GDM1 (cell line): ENCODE measurements at regions not wholly inside any gene's neighbourhood (a gene's known extent, or its start where the extent isn't known, plus 50 kb on each side); places are given as distances from the start of the nearest gene placed in this dataset.

ENCODE experiments used
- DNase-seq: peaks from one replicate; lab custom pipeline; 2025; lab: John Stamatoyannopoulos, UW

DNA sequence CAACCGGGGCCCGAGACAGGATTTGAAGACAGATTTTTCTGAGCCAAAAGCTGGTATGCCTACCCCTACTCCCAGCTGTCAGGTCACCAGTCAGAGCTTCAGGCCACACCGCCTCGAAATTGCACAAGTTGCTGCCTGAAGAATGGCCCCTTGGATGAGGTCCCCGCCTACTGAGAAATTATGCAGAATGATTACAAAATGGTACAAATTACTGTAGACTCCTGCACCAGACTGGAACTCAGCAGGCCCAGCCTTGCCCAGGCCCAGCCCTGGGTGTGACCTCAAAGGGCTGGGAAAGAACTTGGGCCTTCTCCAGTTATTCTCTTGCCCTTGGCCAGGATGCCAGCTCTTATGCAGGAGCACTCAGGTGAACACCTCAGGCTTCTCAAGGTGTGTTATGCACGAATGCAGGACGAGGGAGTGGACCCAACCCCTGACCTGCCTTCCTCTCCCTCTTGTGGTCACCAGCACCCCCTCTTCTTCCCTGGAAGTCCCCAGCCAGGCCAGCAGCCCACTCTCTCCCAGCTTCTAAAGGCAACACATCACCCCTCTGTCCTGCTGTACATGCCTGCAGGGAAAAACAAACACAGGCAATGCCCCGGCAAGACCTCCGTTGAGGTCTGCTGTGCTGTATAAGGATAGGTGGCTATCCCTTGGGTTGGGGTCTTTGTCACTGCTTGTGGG is 88.7 kb upstream of the NAA20 start:
- no peak for DNase-seq

DNA sequence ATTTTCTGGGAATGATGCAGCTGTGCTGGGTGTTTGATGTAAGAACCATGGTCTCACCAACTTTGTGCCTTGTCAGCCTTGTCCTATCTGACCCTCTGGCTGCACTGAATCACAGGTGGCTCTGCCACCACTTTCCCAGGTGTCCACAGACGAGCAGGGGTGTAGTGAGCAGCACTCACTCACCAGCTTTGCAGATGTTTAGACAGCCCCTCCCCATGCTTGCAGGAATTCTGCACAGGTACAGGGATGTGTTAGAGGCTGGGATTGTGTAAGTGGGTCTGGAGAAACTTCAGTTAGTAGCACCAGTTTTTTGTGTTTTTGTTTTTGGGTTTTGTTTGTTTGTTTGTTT is 88.2 kb upstream of the NAA20 start:
- no peak for DNase-seq

- no peak for DNase-seq
Observed at GRCh38 chr20:19929481-19930145, 87.5 kb upstream of the NAA20 start.

GRCh38 chr20:19930426-19930825 is 86.7 kb upstream of the NAA20 start:
- DNase-seq, result no peak

DNA sequence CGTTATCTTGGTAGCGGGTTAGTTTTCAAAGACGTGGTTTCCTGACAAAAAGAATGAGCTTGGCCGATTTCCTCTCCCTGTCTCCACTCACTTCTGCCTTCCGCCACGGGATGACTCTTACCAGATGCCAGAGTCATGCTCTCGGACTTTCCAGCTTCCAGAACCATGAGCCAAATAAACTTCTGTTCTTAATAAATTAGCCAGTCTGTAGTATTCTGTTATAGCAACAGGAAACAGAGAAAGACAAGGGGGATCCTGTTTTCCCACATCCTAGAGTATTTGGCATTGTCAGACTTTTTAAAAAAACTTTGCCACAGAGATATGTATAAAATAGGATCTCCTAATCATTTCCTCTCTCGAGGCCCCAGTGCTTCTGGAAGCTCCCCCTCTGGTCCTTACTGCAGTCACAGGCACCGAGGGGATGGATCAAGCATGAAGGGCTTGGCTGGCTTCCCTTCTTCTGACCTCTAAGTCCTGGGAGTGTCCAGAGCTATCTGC is 84.9 kb upstream of the NAA20 start:
- no peak for DNase-seq

- DNase-seq, result peak; percentile 24
Observed at GRCh38 chr20:19934792-19935491, 82.2 kb upstream of the NAA20 start.

DNA sequence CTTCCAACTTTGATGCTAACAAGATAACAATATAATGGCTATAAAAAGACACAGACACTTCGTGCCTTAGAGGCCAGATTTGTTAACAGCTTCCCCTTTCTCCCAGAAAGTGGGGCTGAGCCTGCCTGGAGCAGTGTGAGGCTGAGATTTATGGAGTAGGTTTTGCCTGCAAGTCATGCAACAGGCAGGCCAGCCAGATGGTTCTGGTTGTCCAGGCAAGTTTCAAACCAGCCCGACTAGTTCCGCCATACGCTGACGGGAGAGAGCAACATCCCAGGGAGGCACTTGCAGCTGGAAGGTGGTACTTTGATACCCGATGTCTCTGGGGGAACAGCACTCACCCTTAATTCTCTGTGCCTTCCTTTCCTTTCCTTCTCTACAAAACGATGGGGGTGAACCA is 81.3 kb upstream of the NAA20 start:
- DNase-seq, result no peak

DNA sequence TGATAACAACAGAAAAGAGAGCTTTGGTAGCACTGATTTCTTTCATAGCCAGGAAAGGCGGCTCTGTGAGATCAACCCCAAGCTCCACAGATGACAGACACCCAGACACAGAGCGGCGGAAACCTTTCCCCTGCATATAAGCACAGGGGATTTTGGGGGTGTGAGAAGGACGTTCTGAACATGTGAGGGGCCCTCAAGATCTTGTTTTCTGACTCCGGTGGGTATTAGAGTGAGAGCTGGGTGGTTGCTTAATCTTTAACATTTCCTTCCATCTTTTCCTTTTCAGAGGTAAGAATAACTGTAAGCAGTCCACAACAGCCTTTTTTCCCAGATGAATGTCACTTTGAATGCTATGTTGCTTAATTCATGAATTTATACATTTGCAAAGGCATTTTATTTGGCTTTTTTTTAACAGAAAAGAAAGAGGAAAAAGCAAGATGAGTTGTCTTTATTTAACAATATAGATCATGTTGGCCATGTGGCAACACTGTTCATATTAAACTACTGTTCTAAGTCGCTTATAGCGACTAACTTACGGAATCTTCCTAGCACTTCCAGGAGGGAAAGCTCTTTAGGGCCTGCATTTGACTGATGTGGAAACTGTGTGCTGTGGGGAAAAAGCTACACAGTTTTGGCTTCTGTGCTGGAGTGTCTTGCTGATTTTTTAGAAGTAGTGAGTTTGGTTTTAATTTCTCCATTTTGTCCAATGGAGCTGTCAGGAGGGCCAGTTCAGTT is 80.5 kb upstream of the NAA20 start:
- DNase-seq, result no peak

GRCh38 chr20:19937218-19937617 is 79.9 kb upstream of the NAA20 start:
- peak; percentile 57 for DNase-seq

- DNase-seq, result no peak
Observed at GRCh38 chr20:19937651-19938420, 79.3 kb upstream of the NAA20 start.

GRCh38 chr20:19938421-19939090 is 78.6 kb upstream of the NAA20 start:
- no peak for DNase-seq

GRCh38 chr20:19940988-19941460 is 76.1 kb upstream of the NAA20 start:
- DNase-seq, result no peak

GRCh38 chr20:19942611-19943010 is 74.6 kb upstream of the NAA20 start:
- no peak for DNase-seq

GRCh38 chr20:19943061-19943521 is 74.1 kb upstream of the NAA20 start:
- peak; percentile 64 for DNase-seq

DNA sequence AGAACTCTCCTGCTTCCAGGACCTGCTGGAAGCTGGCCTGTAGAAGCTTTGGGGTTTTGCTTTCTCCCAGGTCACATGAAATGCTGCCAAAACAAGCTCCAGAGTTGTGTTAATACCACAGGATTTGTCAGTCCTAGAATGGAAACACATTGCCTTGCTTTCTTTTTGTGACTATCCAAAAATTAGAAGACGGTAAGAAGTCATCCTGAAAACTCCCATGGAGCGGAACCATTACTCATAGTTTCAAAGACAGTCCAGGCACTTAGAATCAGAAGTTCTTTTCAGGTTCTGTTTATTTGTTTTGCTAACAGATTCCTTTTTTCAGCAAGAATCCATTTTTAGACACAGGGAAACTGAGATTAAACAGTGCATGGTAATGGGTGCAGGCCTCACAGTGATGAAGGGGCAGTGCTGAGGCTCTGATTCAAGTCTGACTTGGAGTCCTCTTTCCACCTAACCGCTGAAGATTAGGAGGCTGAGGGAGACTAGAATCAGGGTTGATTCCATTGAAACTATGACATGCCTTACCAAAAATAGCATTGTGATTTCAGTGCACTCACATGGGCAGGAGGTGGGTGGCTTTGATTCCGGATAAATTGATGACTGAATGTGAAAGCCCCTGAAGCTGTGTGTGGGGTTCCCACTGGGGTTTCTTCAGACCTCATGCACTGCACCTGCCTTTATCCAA is 72.2 kb upstream of the NAA20 start:
- no peak for DNase-seq

DNA sequence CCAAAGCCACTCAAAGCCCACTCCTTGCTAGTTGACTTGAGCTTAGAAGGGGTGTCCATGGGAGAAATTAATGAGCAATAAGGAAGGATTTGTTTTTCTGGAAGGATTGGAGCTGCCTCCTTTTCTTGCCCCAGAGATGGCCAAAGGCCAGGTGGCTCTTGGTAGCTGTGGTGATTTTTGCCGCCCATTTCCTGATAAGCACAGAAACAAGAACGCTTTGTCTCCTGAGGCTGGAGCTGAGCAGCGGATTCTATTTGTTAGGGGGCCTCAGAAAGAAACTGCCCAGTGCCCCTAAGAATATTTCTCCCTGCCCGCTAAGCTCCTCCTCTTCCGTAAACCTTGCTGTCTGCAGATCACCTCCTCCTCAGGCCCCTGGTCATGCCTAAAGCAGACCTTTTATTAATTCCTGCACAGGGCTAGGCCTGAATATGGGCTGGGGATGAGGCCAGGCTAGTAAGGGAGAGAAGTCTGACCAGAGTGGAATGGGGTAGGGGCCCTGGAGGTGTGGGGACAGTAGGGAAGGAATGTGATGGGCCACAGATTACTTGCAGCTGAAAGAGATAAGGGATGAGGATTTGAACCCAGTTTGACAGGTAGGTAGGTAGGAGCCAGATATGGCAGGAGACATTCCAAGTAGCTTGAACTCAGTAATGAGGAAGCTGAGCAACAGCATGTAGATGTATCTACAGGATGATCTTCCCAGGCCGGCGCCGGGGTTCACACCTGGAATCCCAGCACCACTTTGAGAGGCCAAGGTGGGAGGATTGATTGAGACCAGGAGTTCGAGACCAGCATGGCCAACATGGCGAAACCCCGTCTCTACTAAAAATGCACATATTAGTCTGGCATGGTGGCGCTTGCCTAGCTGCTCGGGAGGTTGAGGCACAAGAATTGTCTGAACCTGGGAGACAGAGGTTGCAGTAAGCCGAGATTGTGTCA is 71.2 kb upstream of the NAA20 start:
- DNase-seq, result no peak

- no peak for DNase-seq
Observed at GRCh38 chr20:19947611-19948264, 69.4 kb upstream of the NAA20 start.

DNA sequence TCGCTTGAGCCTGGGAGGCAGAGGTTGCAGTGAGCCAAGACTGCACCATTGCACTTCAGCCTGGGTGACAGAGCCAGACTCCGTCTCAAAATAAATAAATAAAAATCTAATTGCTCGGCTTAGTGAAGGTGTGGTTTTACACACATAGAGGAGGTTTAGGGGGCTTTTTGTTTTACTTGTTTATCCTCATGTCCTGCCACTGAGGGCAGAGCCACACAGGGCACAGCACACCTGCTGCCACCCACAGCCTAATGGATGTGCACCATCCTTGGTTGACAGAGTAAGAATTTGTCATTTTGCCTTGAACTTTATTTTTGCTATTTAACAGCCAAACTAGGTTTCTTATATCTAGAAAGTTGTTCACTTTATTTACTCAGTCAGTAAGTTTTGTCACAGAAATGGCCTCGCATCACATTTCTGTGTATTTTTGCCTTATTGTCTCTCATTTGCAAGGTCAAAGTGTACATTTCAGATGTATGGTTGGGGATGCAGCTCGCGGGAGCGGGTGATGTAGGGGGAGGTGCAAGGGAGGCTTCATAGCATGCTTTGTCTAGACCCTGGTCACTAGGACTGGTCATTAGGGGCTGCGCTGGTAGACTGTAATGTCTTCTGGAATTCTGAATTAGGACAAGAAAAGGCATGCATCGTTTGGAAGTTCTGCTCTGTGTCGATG is 67.8 kb upstream of the NAA20 start:
- DNase-seq, result no peak
